GM10248 (cell line): ENCODE measurements at regions not wholly inside any gene's neighbourhood (a gene's known extent, or its start where the extent isn't known, plus 50 kb on each side); places are given as distances from the start of the nearest gene placed in this dataset.
"Not testable (repeated sequence)": the region's sequence is repeated elsewhere in the genome, so short reads cannot be mapped to it uniquely, and the experiment has no call there.

Source experiments
- CTCF ChIA-PET: fragments of 300-600 bp; sonication (Branson Sonifier 250); formaldehyde crosslinking; extraction: SDS; loops from one replicate; lab custom pipeline; 2021; ENCODE audit warnings: antibody characterized with exemption; lab: Yijun Ruan, JAX
- POLR2A ChIA-PET: fragments of 350-650 bp; sonication (Branson Sonifier 250); formaldehyde crosslinking; extraction: SDS; loops from one replicate; lab custom pipeline; 2020; ENCODE audit warnings: antibody characterized with exemption; lab: Yijun Ruan, JAX
- DNase-seq: peaks from one replicate; pipeline ENCODE4 v3.0.0; 2012; ENCODE audit errors: extremely low spot score
- TF ChIP-seq, protein P1 (sequence below): IDR thresholded peaks from 2 replicates; pipeline ENCODE4 v1.5.1; 2012; ENCODE audit warnings: mild to moderate bottlenecking, low read depth; ENCODE audit errors: extremely low read depth, missing control alignments, control extremely low read depth

DNA sequence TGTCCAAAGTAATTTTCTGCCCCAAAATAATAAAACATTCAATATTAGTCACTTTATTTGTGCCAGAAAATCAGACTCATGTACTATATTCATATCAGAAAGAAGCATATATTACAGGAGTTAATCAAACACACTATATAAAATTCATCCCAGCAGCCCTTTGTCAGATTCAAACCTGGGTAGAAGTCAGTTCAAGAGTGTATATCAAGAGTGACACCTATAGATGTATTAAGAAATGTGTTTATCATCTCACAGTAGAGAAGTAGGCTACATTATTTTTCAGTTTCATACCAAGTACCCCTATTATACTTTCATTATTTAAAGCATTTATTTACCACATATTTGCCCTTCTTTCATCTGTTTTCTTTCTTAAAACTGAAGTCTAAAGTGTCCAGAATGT, 193.2 kb upstream of the DDX18 start:
- DNase-seq: no peak
- ChIA-PET POLR2A (no interaction called here), CTCF (no interaction called here)
- TF ChIP-seq, protein P1, sequence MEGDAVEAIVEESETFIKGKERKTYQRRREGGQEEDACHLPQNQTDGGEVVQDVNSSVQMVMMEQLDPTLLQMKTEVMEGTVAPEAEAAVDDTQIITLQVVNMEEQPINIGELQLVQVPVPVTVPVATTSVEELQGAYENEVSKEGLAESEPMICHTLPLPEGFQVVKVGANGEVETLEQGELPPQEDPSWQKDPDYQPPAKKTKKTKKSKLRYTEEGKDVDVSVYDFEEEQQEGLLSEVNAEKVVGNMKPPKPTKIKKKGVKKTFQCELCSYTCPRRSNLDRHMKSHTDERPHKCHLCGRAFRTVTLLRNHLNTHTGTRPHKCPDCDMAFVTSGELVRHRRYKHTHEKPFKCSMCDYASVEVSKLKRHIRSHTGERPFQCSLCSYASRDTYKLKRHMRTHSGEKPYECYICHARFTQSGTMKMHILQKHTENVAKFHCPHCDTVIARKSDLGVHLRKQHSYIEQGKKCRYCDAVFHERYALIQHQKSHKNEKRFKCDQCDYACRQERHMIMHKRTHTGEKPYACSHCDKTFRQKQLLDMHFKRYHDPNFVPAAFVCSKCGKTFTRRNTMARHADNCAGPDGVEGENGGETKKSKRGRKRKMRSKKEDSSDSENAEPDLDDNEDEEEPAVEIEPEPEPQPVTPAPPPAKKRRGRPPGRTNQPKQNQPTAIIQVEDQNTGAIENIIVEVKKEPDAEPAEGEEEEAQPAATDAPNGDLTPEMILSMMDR: no peak

- CTCF ChIA-PET, DNase-seq, POLR2A ChIA-PET: not testable (repeated sequence)
Measured at GRCh38 chr2:117623175-117623574, 191.3 kb upstream of the DDX18 start.

- TF ChIP-seq, protein P1: no peak
- no peak for DNase-seq
- ChIA-PET POLR2A (no interaction called here), CTCF (interaction anchor here (0.7 to 3.1 kb wide), 2 partner anchors 9 to 12 kb away, joined by 3 to 7 read pairs; no protein-coding TSS in a partner anchor)
Measured at GRCh38 chr2:117631152-117631945, 183.1 kb upstream of the DDX18 start.

- ChIA-PET CTCF (no interaction called here), POLR2A (no interaction called here)
- no peak for DNase-seq
- TF ChIP-seq, protein P1: no peak
Measured at GRCh38 chr2:117635481-117635880, 179.0 kb upstream of the DDX18 start.

DNA sequence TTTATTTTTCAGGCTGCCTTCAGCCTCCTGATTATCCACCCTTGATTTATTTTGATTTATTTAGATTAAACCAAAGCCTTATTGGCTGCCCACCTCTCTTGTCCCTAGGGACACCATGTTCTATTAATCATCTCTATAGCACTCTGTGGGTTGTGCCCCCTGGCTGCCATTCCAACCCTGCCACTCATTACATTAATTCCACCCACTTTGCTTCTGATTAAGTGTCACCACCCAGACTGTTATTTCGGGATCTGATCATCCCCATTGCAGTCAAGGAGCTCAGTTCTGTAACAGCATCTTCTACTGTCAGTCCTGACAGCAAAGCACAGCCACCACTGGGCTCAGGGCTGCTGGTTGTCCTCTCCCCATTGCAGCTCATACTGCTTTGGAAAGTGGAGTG, 175.1 kb upstream of the DDX18 start:
- POLR2A ChIA-PET: no interaction called here
- CTCF ChIA-PET: interaction anchor here (0.8 to 1.0 kb wide), 2 partner anchors 8 to 33 kb away, joined by 3 read pairs; no protein-coding TSS in a partner anchor
- TF ChIP-seq, protein P1: no peak
- no peak for DNase-seq

DNA sequence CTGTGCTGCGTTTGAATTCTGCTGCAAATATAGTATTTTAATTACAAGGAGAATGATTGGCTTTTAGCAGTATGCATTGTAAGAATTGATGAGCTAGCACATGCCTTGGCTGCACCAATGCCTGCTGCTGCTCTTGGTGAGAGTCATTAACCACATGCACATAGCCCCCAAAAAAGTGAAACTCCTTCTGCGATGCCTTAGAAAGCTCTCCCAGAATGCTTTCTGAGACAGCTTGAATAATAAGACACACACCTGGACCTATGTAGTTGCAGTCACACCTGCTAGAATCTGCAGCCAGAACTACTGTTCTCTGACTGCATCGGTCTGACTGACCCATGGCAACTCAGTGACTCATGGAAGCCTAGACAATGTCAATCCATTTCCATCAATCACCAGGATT, 170.1 kb upstream of the DDX18 start:
- ChIA-PET POLR2A (no interaction called here), CTCF (no interaction called here)
- TF ChIP-seq, protein P1: no peak
- DNase-seq: no peak

GRCh38 chr2:117645458-117645857, 169.0 kb upstream of the DDX18 start:
- TF ChIP-seq, protein P1: no peak
- POLR2A ChIA-PET: no interaction called here
- CTCF ChIA-PET: no interaction called here
- no peak for DNase-seq
